ENCODE measurements at regions not wholly inside any gene's neighbourhood (a gene's known extent, or its start where the extent isn't known, plus 50 kb on each side); places are given as distances from the start of the nearest gene placed in this dataset.

GRCh38 chr4:114296126-114296525, 302.5 kb upstream of the UGT8 start:
- DNase-seq (ENCODE audit: extremely low spot score in 2 of 2), result no peak
- no peak overlapping the region for H3K4me3 ChIP-seq
- H3K36me3 ChIP-seq, result no peaks in the 10 kb centered on the region
- H3K27ac ChIP-seq, result no peak overlapping the region
- no peaks in the 10 kb centered on the region for H3K27me3 ChIP-seq
- H3K4me1 ChIP-seq, result no peaks in the 10 kb centered on the region
- TF ChIP-seq POLR2AphosphoS5 (IDR thresholded peaks at IDR 0.05; ENCODE audit: insufficient read depth in 1 of 2, low read depth in 1 of 2) (no peak), POLR2A (IDR thresholded peaks at IDR 0.05) (no peak), CTCF (IDR thresholded peaks at IDR 0.05) (no peak)
- no peaks in the 10 kb centered on the region for H3K9me3 ChIP-seq
- intact Hi-C loops (cut with DNase I), result no loop called here

GRCh38 chr4:114302472-114302871, 296.1 kb upstream of the UGT8 start:
- Histone ChIP-seq H3K4me3 (no peak overlapping the region), H3K27me3 (no peaks in the 10 kb centered on the region), H3K27ac (no peak overlapping the region), H3K36me3 (no peaks in the 10 kb centered on the region), H3K9me3 (no peaks in the 10 kb centered on the region), H3K4me1 (no peaks in the 10 kb centered on the region)
- intact Hi-C loops (cut with DNase I), result no loop called here
- DNase-seq (ENCODE audit: extremely low spot score in 2 of 2), result no peak
- no peak for TF ChIP-seq POLR2A (IDR thresholded peaks at IDR 0.05)
- TF ChIP-seq POLR2AphosphoS5 (IDR thresholded peaks at IDR 0.05; ENCODE audit: insufficient read depth in 1 of 2, low read depth in 1 of 2), result no peak
- no peak for TF ChIP-seq CTCF (IDR thresholded peaks at IDR 0.05)

- Histone ChIP-seq H3K9me3 (no peaks in the 10 kb centered on the region), H3K36me3 (no peaks in the 10 kb centered on the region), H3K27ac (no peak overlapping the region), H3K27me3 (no peaks in the 10 kb centered on the region), H3K4me1 (no peaks in the 10 kb centered on the region), H3K4me3 (no peak overlapping the region)
- DNase-seq (ENCODE audit: extremely low spot score in 2 of 2), result no peak
- TF ChIP-seq POLR2AphosphoS5 (IDR thresholded peaks at IDR 0.05; ENCODE audit: insufficient read depth in 1 of 2, low read depth in 1 of 2) (no peak), POLR2A (IDR thresholded peaks at IDR 0.05) (no peak), CTCF (IDR thresholded peaks at IDR 0.05) (no peak)
- intact Hi-C loops (cut with DNase I), result no loop called here
Observed at GRCh38 chr4:114304046-114304445, 294.6 kb upstream of the UGT8 start.

- Histone ChIP-seq H3K27me3 (no peaks in the 10 kb centered on the region), H3K4me3 (no peak overlapping the region), H3K27ac (no peak overlapping the region), H3K9me3 (no peaks in the 10 kb centered on the region), H3K4me1 (no peaks in the 10 kb centered on the region), H3K36me3 (no peaks in the 10 kb centered on the region)
- intact Hi-C loops (cut with DNase I), result no loop called here
- no peak for TF ChIP-seq CTCF (IDR thresholded peaks at IDR 0.05)
- no peak for TF ChIP-seq POLR2A (IDR thresholded peaks at IDR 0.05)
- TF ChIP-seq POLR2AphosphoS5 (IDR thresholded peaks at IDR 0.05; ENCODE audit: insufficient read depth in 1 of 2, low read depth in 1 of 2), result no peak
- no peak for DNase-seq (ENCODE audit: extremely low spot score in 2 of 2)
Observed at GRCh38 chr4:114304567-114304966, 294.0 kb upstream of the UGT8 start.

GRCh38 chr4:114306946-114307345, 291.7 kb upstream of the UGT8 start:
- intact Hi-C loops (cut with DNase I), result no loop called here
- Histone ChIP-seq H3K9me3 (no peaks in the 10 kb centered on the region), H3K27ac (no peak overlapping the region), H3K4me1 (no peaks in the 10 kb centered on the region), H3K36me3 (no peaks in the 10 kb centered on the region), H3K27me3 (no peaks in the 10 kb centered on the region), H3K4me3 (no peak overlapping the region)
- no peak for DNase-seq (ENCODE audit: extremely low spot score in 2 of 2)
- TF ChIP-seq POLR2AphosphoS5 (IDR thresholded peaks at IDR 0.05; ENCODE audit: insufficient read depth in 1 of 2, low read depth in 1 of 2), result peak in 1 of 2 donors; percentile 31
- TF ChIP-seq POLR2A (IDR thresholded peaks at IDR 0.05), result no peak
- TF ChIP-seq CTCF (IDR thresholded peaks at IDR 0.05), result no peak

Data from vagina (tissue), 2 donors.